ENCODE measurements at regions not wholly inside any gene's neighbourhood (a gene's known extent, or its start where the extent isn't known, plus 50 kb on each side); places are given as distances from the start of the nearest gene placed in this dataset.

DNA sequence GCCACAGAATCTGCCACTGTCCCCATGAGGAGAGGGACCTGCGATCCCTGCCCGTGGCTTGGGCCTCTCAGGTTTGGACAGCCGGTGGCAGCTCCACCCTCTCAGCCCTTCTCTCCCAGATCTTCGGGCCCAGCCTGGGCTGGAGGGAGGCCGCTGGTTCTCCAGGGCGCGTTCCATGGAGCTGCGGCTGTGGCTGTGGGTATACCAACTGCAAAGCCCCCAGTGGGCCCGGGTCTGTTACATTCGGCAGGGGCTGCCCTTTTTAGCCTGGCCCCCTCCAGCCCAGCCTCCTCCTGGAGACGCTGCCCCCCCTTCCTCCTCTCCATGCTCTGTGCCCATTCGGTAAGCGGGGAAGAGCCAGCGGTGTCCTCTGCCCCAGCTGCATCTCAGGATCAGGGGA is 64.7 kb upstream of the ZNF469 start:
- POLR2A ChIA-PET = interaction anchor here (1.1 to 1.5 kb wide), 2 partner anchors 11 to 13 kb away, joined by 3 to 5 read pairs; no protein-coding TSS in a partner anchor
- no peak for DNase-seq (ENCODE audit: low read depth, low spot score)
- H3K4me3 ChIP-seq (ENCODE audit: low read depth, low read length) = no peak overlapping the region
- TF ChIP-seq, protein P1, sequence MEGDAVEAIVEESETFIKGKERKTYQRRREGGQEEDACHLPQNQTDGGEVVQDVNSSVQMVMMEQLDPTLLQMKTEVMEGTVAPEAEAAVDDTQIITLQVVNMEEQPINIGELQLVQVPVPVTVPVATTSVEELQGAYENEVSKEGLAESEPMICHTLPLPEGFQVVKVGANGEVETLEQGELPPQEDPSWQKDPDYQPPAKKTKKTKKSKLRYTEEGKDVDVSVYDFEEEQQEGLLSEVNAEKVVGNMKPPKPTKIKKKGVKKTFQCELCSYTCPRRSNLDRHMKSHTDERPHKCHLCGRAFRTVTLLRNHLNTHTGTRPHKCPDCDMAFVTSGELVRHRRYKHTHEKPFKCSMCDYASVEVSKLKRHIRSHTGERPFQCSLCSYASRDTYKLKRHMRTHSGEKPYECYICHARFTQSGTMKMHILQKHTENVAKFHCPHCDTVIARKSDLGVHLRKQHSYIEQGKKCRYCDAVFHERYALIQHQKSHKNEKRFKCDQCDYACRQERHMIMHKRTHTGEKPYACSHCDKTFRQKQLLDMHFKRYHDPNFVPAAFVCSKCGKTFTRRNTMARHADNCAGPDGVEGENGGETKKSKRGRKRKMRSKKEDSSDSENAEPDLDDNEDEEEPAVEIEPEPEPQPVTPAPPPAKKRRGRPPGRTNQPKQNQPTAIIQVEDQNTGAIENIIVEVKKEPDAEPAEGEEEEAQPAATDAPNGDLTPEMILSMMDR (IDR thresholded peaks at IDR 0.05; ENCODE audit: insufficient read depth, low read length, missing control alignments) = no peak
- CTCF ChIA-PET = no interaction called here

DNA sequence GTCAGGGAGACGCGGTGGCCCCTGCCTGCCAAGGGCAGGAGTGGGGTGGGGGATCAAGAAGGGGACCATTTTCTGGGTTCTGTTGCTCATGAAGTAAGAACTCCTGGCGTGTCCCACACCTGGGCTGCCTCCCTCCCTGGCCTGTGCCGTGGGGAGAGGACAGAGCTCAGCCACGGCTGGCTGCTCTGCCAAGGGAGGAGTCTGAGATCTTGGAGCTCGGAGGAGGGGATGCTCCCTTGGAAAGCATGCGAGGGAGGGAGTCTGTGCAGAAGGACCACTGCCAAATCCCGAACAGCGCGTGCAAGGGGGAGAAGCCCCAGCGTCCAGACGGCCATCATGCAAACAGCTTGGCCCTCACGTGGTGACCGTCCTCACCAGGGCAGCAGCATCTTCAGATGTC is 64.2 kb upstream of the ZNF469 start:
- TF ChIP-seq, protein P1 (IDR thresholded peaks at IDR 0.05; ENCODE audit: insufficient read depth, low read length, missing control alignments) = no peak
- ChIA-PET CTCF (no interaction called here), POLR2A (no interaction called here)
- no peak overlapping the region for H3K4me3 ChIP-seq (ENCODE audit: low read depth, low read length)
- DNase-seq (ENCODE audit: low read depth, low spot score) = no peak

DNA sequence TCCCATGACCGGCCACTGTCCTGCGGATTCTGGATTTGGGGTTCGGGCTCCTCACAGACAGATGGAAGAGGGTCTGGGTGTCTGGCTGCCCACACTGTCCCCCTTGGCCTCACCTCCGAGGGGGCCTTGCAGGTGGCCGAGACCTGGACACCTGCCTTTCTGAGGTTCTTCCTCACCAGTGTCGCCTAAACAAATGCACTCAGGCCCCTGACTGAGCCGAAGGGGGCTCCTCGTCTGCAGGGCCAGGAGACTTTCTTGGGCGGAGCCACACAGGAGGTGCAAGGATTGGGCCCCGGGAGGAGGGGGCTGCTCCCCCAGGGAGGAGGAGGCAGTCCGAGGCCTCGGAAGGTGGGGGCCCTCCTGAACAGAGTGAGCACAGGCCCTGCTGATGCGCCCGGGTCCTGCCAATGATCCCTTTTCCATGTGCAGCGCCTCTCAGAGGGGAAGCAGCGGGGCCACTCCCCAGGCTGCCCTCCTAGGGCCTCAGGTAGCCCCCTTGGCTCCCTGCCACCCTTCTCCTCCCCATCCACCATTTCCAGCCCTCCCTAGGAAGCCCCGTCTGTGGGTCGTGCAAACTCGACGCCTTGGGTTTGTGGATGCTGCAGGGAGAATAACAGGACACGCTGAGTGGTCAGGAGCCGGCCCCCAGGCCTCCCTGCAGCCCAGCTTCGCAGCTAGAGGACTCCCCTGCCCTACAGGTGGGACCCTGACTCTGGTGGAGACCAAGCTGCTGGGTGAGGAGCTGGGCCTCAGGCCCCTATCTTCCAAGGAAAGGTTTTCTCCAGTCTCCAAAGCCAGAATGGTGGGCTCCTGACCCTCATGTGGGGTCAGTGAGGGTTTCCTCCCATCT is 63.4 kb upstream of the ZNF469 start:
- TF ChIP-seq, protein P1 (IDR thresholded peaks at IDR 0.05; ENCODE audit: insufficient read depth, low read length, missing control alignments) = no peak
- POLR2A ChIA-PET = no interaction called here

DNA sequence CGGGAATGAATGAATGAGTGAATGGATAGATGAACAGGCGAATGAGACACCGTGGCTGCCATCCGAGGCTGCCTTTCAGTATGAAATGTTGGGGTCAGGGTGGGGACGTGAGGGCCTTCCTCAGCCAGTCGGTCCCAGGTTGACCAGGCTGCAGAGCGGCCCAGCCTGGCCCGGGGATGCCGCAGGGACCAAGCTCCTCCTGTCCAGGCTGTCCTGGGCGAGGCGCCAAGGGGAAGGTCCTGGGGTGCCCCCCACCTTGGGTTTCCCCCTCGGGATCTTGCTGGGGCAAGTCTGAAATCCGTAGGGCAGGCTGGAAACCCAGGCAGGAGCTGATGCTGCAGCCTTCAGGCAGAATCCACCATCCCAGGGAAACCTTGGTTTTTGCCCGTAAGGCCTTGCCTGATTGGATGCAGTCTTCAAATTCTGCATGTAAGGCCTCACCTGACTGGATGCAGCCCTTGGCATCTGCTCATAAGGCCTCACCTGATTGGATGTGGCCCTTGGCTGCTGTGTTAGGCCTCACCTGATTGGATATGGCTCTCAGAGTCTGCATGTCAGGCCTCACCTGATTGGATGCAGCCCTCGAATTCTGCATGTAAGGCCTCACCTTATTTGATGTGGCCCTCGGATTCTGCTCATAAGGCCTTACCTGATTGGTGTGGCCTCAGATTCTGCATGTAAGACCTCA is 61.7 kb upstream of the ZNF469 start:
- TF ChIP-seq, protein P1 (IDR thresholded peaks at IDR 0.05; ENCODE audit: insufficient read depth, low read length, missing control alignments) = no peak
- POLR2A ChIA-PET = no interaction called here
- CTCF ChIA-PET = no interaction called here
- no peak for DNase-seq (ENCODE audit: low read depth, low spot score)
- H3K4me3 ChIP-seq (ENCODE audit: low read depth, low read length) = no peak overlapping the region

More for the DNA sequence above, 63.4 kb upstream of the ZNF469 start:
- no peak for DNase-seq (ENCODE audit: low read depth, low spot score)
- H3K4me3 ChIP-seq (ENCODE audit: low read depth, low read length) = no peak overlapping the region
- CTCF ChIA-PET = no interaction called here

DNA sequence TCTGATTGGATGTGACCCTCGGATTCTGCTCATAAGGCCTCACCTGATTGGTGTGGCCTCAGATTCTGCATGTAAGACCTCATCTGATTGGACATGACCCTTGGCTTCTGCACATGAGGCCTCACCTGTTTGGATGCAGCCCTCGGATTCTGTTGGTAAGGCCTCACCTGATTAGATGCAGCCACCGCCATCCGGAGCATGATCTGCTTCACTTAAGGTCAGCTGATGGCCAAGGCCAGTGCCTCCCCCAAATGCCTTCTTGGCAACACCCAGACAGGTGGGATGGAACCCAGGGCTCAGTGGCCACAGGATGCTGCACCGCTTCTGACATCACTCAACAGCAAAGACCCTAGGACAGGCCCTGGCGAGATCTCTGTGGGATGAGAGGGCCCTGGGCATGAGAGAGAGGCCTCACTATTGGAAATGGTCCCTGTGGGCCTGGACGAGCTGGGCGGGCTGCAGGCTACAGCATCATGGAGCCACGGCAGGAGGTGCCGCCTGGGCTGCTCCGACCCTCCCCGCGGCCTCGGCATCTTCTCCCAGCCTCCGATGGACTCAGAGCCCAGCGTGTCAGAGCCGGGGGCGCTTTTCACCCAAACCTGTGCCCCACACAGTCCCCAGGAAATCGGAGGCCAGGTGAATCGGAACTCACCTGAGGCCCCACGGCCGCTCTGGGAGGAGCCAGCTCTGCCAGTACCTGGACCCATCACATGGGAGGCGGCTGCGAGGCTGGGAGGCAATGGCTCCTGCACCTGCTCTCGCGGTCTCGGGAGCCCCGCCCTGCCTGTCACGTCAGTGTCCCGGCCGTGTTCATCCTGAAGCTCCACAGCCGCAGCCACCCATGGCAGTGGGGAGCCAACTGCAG is 60.9 kb upstream of the ZNF469 start:
- H3K4me3 ChIP-seq (ENCODE audit: low read depth, low read length) = no peak overlapping the region
- TF ChIP-seq, protein P1 (IDR thresholded peaks at IDR 0.05; ENCODE audit: insufficient read depth, low read length, missing control alignments) = no peak
- POLR2A ChIA-PET = no interaction called here
- no peak for DNase-seq (ENCODE audit: low read depth, low spot score)
- CTCF ChIA-PET = no interaction called here

Data from AG04449 (cell line).